ENCODE measurements at regions not wholly inside any gene's neighbourhood (a gene's known extent, or its start where the extent isn't known, plus 50 kb on each side); places are given as distances from the start of the nearest gene placed in this dataset.

- no peaks in the 10 kb centered on the region for H3K27me3 ChIP-seq
- DNase-seq = no peak
- intact Hi-C loops (cut with DNase I) = no loop called here
- no peak for ATAC-seq
- H3K4me3 ChIP-seq = no peak overlapping the region
- no peaks in the 10 kb centered on the region for H3K36me3 ChIP-seq
- TF ChIP-seq POLR2A (IDR thresholded peaks at IDR 0.05) = no peak
- TF ChIP-seq, protein P1, sequence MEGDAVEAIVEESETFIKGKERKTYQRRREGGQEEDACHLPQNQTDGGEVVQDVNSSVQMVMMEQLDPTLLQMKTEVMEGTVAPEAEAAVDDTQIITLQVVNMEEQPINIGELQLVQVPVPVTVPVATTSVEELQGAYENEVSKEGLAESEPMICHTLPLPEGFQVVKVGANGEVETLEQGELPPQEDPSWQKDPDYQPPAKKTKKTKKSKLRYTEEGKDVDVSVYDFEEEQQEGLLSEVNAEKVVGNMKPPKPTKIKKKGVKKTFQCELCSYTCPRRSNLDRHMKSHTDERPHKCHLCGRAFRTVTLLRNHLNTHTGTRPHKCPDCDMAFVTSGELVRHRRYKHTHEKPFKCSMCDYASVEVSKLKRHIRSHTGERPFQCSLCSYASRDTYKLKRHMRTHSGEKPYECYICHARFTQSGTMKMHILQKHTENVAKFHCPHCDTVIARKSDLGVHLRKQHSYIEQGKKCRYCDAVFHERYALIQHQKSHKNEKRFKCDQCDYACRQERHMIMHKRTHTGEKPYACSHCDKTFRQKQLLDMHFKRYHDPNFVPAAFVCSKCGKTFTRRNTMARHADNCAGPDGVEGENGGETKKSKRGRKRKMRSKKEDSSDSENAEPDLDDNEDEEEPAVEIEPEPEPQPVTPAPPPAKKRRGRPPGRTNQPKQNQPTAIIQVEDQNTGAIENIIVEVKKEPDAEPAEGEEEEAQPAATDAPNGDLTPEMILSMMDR (IDR thresholded peaks at IDR 0.05) = no peak
- 72 to 97% (median 87%) methylated on average over 1 of the region's 1 CpG for WGBS, 4 donors
- H3K9me3 ChIP-seq = peaks cover 0 to 3% (median 0%) of the 10 kb centered on the region in 12 donors
- H3K27ac ChIP-seq = no peak overlapping the region
- H3K4me1 ChIP-seq = no peaks in the 10 kb centered on the region
Observed at GRCh38 chrX:126886997-126887396, 67.5 kb downstream of the PRR32 start.

DNA sequence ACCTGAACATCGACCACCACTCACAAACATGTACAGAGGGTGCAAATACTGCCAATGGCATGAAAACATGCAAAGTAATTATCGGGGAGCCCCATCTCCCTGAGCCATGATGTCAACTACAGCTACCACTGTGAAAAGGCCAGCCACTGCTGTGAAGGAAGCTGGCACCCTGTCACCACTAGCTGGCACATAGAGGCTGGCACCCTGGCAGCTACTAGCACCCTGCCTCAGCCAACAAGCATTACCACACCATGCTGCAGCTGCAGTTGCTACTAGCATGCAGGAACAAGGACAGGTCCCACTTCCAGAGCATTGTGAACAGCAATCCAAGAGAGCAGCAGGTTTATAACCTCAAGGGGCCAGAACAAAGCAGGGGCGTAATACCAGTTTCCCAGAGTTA, 81.4 kb downstream of the PRR32 start:
- TF ChIP-seq, protein P1 (IDR thresholded peaks at IDR 0.05) = no peak
- TF ChIP-seq POLR2A (IDR thresholded peaks at IDR 0.05) = no peak
- no peaks in the 10 kb centered on the region for H3K4me1 ChIP-seq
- H3K9me3 ChIP-seq = no peaks in the 10 kb centered on the region
- H3K36me3 ChIP-seq = no peaks in the 10 kb centered on the region
- H3K4me3 ChIP-seq = no peak overlapping the region
- H3K27ac ChIP-seq = no peak overlapping the region
- peak in 3 of 4 donors; percentile 39 to 72 (median 61) for ATAC-seq
- intact Hi-C loops (cut with DNase I) = no loop called here
- no peaks in the 10 kb centered on the region for H3K27me3 ChIP-seq
- DNase-seq = peak in 2 of 5 donors; percentile 30 to 43
- WGBS, 4 donors = 58 to 84% (median 76%) methylated on average over 3 of the region's 3 CpGs

DNA sequence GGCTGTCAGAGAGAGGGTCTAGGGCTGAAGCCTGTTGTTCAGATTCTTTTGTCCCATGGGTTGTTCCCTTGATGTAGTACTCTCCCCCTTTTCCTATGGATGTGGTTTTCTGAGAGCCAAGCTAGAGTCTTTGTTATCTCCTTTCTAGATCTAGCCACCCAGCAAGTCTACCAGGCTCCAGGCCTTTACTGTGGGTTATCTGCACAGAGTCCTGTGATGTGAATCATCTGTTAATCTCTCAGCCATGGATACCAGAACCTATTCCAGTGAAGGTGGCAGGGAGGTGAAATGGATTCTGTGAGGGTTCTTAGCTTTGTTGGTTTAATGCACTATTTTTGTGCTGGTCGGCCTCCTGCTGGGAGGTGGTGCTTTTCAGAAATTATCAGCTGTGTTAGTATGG, 109.5 kb downstream of the PRR32 start:
- intact Hi-C loops (cut with DNase I) = no loop called here
- DNase-seq = no peak
- Histone ChIP-seq H3K36me3 (no peaks in the 10 kb centered on the region), H3K27ac (no peak overlapping the region), H3K4me3 (no peak overlapping the region), H3K9me3 (peaks cover 0 to 9% (median 0%) of the 10 kb centered on the region in 12 donors), H3K4me1 (no peaks in the 10 kb centered on the region), H3K27me3 (no peaks in the 10 kb centered on the region)
- WGBS, 4 donors = 86 to 97% (median 90%) methylated on average over 1 of the region's 1 CpG
- ATAC-seq = no peak
- TF ChIP-seq, protein P1 (IDR thresholded peaks at IDR 0.05) = no peak
- TF ChIP-seq POLR2A (IDR thresholded peaks at IDR 0.05) = no peak

- no peaks in the 10 kb centered on the region for H3K36me3 ChIP-seq
- H3K4me3 ChIP-seq = no peak overlapping the region
- no peak for TF ChIP-seq POLR2A (IDR thresholded peaks at IDR 0.05)
- TF ChIP-seq, protein P1 (IDR thresholded peaks at IDR 0.05) = no peak
- intact Hi-C loops (cut with DNase I) = no loop called here
- H3K27ac ChIP-seq = no peak overlapping the region
- H3K27me3 ChIP-seq = no peaks in the 10 kb centered on the region
- 69 to 82% (median 76%) methylated on average over 3 of the region's 3 CpGs for WGBS, 4 donors
- no peak for DNase-seq
- no peak for ATAC-seq
- H3K4me1 ChIP-seq = no peaks in the 10 kb centered on the region
- H3K9me3 ChIP-seq = peaks cover 0 to 7% (median 0%) of the 10 kb centered on the region in 12 donors
Observed at GRCh38 chrX:126967225-126967624, 147.7 kb downstream of the PRR32 start.
